ENCODE measurements at regions not wholly inside any gene's neighbourhood (a gene's known extent, or its start where the extent isn't known, plus 50 kb on each side); places are given as distances from the start of the nearest gene placed in this dataset.

GRCh38 chr16:82350560-82350959 is 180.5 kb upstream of the MPHOSPH6 start:
- no peaks in the 10 kb centered on the region for H3K36me3 Mint-ChIP-seq (ENCODE audit: unreplicated experiment)
- DNase-seq (ENCODE audit: extremely low spot score, unreplicated experiment), result no peak
- no peak overlapping the region for H3K27ac Mint-ChIP-seq (ENCODE audit: unreplicated experiment)
- H3K27me3 Mint-ChIP-seq (ENCODE audit: unreplicated experiment), result peaks cover 10% of the 10 kb centered on the region
- no peak overlapping the region for H3K4me3 Mint-ChIP-seq (ENCODE audit: unreplicated experiment)
- H3K4me1 Mint-ChIP-seq (ENCODE audit: unreplicated experiment), result no peaks in the 10 kb centered on the region
- H3K9me3 Mint-ChIP-seq (ENCODE audit: unreplicated experiment), result no peaks in the 10 kb centered on the region
- no peak for TF ChIP-seq CTCF (IDR thresholded peaks at IDR 0.05)

DNA sequence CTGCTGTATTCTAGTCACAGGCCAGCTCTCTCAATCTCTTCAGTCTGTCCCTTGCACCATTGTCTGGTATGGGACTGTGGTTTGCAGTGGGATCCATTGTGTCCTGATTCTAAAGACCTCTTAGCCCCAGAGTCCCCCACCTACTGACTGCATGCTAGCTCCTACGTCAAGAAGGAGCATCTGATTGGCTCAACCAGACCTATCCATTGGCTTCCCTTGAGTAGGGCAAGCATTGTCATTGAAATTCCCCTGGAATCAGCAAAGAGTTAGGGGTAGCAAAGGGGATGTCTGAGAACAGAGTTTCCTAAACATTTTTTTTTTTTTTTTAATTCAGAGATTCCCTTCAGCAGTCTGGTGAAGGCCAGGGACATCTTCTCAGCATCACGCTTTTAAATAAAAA is 175.3 kb upstream of the MPHOSPH6 start:
- Mint-ChIP-seq H3K4me1 (ENCODE audit: unreplicated experiment) (no peaks in the 10 kb centered on the region), H3K27me3 (ENCODE audit: unreplicated experiment) (no peaks in the 10 kb centered on the region), H3K4me3 (ENCODE audit: unreplicated experiment) (no peak overlapping the region), H3K27ac (ENCODE audit: unreplicated experiment) (no peak overlapping the region), H3K9me3 (ENCODE audit: unreplicated experiment) (no peaks in the 10 kb centered on the region), H3K36me3 (ENCODE audit: unreplicated experiment) (no peaks in the 10 kb centered on the region)
- DNase-seq (ENCODE audit: extremely low spot score, unreplicated experiment), result no peak
- TF ChIP-seq CTCF (IDR thresholded peaks at IDR 0.05), result no peak

DNA sequence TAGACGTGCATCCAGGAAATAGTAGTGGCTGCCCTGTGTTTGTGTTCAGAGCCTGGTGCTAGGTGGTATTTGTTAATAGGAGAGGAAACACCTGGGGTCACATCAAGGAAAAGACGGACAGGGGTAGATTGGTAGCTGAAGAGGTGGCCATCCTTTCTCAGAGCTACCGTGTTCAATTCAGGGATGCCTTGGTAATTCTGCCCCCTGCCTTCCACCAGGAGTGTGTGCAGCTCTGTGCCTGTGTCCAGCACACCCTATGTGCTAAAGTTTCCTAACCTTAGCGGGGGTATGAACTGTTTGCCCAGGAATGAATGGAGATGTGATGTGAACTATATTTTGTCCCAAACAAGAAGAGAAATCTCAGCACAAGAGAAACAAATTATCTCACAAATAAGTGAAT is 174.1 kb upstream of the MPHOSPH6 start:
- no peak for TF ChIP-seq CTCF (IDR thresholded peaks at IDR 0.05)
- Mint-ChIP-seq H3K36me3 (ENCODE audit: unreplicated experiment) (no peaks in the 10 kb centered on the region), H3K4me1 (ENCODE audit: unreplicated experiment) (no peaks in the 10 kb centered on the region), H3K9me3 (ENCODE audit: unreplicated experiment) (no peaks in the 10 kb centered on the region), H3K27ac (ENCODE audit: unreplicated experiment) (no peak overlapping the region), H3K27me3 (ENCODE audit: unreplicated experiment) (no peaks in the 10 kb centered on the region), H3K4me3 (ENCODE audit: unreplicated experiment) (no peak overlapping the region)
- DNase-seq (ENCODE audit: extremely low spot score, unreplicated experiment), result no peak

- H3K9me3 Mint-ChIP-seq (ENCODE audit: unreplicated experiment), result no peaks in the 10 kb centered on the region
- H3K4me3 Mint-ChIP-seq (ENCODE audit: unreplicated experiment), result no peak overlapping the region
Measured at GRCh38 chr16:82341146-82341669, 171.2 kb upstream of the MPHOSPH6 start.

DNA sequence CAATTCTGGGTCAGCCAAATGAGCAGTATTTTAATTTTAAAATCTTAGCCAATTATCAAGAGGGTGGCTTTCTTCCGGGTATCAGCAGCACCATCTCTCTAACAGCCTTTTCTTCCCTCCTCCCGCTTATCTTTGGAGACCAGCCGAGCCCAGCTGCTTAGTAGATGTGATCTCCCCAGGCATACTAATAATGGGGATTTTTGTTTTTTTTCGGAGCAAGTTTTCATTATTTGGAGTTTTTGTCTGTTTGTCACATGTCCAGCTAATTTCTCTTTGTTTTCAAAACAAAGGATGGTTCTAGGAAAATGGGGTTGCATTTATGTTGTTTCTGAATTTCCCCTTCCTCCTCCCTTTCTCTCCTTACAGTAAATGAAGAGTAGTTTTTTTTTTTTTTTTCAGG is 170.5 kb upstream of the MPHOSPH6 start:
- H3K4me3 Mint-ChIP-seq (ENCODE audit: unreplicated experiment), result no peak overlapping the region
- TF ChIP-seq CTCF (IDR thresholded peaks at IDR 0.05), result no peak
- no peaks in the 10 kb centered on the region for H3K36me3 Mint-ChIP-seq (ENCODE audit: unreplicated experiment)
- peaks cover 2% of the 10 kb centered on the region for H3K27me3 Mint-ChIP-seq (ENCODE audit: unreplicated experiment)
- no peaks in the 10 kb centered on the region for H3K4me1 Mint-ChIP-seq (ENCODE audit: unreplicated experiment)
- no peaks in the 10 kb centered on the region for H3K9me3 Mint-ChIP-seq (ENCODE audit: unreplicated experiment)
- DNase-seq (ENCODE audit: extremely low spot score, unreplicated experiment), result no peak
- no peak overlapping the region for H3K27ac Mint-ChIP-seq (ENCODE audit: unreplicated experiment)

More at GRCh38 chr16:82341146-82341669, 171.2 kb upstream of the MPHOSPH6 start:
- no peak for TF ChIP-seq CTCF (IDR thresholded peaks at IDR 0.05)
- DNase-seq (ENCODE audit: extremely low spot score, unreplicated experiment), result no peak
- H3K27me3 Mint-ChIP-seq (ENCODE audit: unreplicated experiment), result peaks cover 2% of the 10 kb centered on the region
- no peaks in the 10 kb centered on the region for H3K4me1 Mint-ChIP-seq (ENCODE audit: unreplicated experiment)
- no peaks in the 10 kb centered on the region for H3K36me3 Mint-ChIP-seq (ENCODE audit: unreplicated experiment)
- H3K27ac Mint-ChIP-seq (ENCODE audit: unreplicated experiment), result no peak overlapping the region

Measured in osteocyte (in vitro differentiated cells).